GM19240 (cell line): ENCODE measurements at regions not wholly inside any gene's neighbourhood (a gene's known extent, or its start where the extent isn't known, plus 50 kb on each side); places are given as distances from the start of the nearest gene placed in this dataset.

Source experiments
- DNase-seq: peaks from one replicate; pipeline ENCODE4 v3.0.0; 2011; ENCODE audit warnings: low spot score; ENCODE audit not compliant: insufficient read length

- no peak for DNase-seq
These were observed 749.8 kb downstream of the TNS3 start for GRCh38 chr7:46832136-46832535.

GRCh38 chr7:46819819-46820218, 762.1 kb downstream of the TNS3 start:
- DNase-seq = no peak

DNA sequence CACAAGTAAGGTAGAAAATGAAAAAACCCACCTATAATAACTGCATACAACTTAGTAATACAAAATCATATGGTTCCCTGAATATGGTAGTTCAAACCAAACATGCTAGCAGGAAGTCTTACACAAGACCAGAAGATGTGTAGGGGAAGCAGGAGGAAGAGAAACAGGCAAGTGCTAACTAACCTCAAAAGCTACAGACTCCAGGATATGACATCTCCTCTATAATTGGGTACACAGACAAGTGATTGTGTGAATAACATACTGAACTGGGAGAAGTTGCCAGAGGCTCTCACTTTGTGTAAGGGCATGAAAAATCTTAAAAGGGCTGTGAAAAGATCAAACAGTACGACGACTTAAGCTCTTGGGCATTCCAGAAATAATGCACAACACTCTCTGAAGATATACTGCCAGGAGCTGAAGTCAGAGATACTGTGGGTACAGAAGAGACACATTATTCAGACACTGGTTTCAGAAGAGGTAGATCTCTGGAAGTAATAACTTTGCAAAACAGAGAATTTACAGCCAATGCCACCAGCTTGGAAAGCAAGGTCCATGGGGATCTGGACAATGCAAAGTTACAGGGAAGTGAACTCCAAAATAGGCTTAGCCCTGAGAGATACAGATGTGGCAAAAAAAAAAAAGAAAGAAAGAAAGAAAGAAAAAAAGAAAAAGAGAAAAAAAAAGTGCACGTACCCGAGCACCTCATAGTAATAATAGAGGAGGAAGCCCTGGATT, 767.2 kb downstream of the TNS3 start:
- DNase-seq = no peak

DNA sequence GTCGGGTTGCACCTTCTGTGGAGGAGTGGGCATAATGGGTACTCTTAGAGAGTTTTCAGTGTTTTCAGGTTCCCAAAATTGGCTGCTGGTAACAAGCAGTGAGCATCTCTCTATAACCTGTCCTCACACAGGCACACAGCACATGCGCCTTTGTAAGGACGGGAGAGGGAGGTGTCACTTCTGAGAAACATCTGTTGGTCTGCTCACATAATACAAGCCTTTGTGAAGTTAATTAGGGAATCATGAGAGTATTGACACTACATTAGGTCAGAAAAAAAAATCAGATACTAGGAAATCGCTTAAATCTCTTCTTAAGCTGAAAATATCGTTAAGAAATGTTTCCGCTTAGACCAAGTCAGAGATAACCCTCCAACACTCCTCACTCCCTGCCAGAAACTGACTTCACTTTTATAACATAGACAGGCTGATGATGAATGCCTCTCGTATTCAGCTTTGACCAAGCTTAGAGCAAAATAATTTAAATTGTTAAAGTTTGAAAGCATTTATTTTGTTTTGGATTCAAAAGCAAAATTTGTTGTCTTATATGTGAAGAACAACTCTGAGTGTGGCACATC, 769.7 kb downstream of the TNS3 start:
- no peak for DNase-seq

GRCh38 chr7:46811529-46811928, 770.4 kb downstream of the TNS3 start:
- DNase-seq = no peak

GRCh38 chr7:46810986-46811385, 770.9 kb downstream of the TNS3 start:
- DNase-seq = no peak

DNA sequence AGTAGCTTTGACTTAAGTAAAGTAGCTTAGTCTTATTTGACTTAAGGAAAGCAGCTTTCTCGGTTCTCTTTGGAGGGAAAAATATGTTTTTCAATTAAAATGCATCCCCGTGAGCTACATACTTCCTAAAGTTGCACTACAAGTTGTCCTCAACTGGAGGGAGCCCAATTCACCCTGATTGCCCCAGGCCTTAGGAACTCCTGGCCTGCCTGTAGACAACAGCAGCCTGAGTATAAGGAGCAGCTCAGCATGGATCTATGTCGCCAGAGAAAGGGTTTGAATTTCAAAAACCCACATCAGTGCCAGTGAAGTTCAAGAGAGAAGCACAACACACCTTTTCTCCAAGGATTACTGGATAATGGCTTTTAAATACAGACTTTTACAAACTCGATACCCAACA, 772.0 kb downstream of the TNS3 start:
- no peak for DNase-seq

DNA sequence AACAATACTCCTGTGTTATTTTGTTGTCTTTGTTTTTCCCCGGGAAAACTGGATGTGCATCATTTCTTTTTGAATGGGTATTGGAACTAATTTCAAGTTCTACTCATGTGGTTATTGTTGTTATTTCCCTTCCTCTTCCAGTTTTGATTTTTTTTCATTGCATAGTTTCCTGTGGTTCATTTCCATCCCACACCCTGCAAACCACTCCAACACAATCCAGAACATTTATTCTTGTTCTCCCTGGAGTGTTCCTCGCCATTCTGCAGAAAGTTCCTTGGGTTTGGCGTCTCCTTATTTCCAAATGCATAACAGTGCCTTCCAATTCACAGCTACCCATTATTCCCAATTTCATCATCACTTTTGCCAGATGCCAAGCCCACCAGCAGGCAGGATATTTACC, 775.1 kb downstream of the TNS3 start:
- no peak for DNase-seq

DNA sequence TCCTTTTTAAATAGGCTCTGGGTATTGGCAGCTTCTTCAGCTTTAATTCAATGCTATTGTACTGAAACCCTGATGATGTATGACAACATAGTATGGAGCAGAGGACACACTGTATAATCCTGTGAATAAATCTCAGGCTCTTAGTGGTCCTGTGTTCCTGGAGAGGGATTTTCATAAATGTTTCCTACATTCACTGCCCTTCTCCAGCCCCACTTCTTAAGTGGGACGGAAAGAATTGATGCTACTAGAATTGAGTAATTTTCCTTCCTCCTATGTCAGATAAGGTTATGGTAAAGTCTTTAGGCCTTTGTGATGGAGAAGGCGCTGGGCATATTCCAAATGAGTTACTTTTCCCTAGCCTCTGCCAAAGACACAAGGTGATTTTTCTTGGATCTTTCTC, 779.4 kb downstream of the TNS3 start:
- no peak for DNase-seq

DNA sequence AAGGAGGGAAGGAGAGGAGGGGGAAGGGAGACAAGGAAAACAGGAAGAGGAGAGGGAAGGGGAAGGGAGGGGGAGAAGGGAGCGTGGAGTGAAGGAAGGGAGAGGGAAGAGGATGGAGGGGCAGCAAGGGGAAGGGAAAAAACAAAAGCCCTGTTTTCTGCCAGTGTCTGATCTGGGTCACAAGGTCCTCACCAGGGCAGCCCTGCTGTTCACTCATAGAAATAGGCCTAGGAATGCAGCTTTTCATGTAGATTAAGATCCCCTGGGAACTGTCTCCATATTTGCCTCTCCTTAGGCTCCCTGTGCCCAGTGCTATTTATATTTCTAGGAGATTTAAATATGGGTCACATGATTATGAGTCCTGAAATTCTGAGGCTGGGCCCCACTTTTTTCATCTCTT, 790.7 kb downstream of the TNS3 start:
- no peak for DNase-seq

- no peak for DNase-seq
These were observed 794.9 kb downstream of the TNS3 start for GRCh38 chr7:46786995-46787394.

DNA sequence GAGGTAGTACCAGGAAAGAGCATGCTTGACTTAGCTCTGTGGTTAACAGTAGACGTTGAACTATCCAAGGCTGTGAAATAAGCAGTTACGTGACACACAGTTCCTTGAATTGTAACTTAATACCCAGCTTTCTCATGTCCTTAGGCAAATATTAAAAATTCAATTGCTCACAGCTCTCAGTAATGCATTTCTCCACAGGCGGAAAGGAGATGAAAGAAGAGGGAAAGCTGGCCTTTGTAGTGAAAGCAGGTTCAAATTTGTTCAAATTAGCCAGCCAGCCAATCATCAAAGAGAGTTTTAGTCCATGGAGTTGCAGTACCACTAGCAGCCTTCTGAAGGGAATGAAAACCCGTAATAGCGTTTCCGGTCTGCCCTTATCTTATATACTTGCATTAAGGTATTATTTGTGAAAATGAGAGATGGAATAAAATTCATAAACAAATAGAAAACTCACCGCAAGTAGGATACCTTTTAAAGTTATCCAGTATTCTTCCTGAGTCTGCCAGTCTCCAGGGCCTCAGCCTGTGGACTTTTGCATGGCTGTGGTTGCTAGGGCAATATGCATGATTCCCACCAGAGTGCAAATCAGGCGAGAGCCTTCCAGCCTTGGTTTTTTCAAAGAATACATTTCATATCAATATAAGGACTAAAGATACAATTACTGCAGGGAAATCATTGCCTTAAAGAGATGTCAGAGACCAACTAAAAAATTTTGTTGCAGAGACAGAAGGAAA, 795.5 kb downstream of the TNS3 start:
- DNase-seq = no peak

DNA sequence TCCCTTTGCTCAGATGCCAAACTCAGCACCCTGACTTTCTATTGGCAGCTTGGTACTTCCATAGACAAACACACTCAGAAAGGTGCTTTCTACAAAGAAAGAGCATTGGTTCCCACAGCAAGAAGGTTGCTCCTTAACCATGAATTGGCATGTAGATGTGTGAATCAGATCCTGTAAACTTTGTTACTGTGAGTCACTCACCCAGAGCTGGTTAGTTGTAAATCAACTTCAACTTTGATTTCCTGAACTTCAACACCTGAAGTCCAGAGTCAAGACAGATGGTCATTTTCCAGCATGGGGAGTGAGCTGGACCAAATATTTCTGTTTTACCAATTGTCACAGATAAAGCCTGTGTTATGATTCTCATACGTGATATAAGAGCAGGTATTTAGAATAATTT, 797.2 kb downstream of the TNS3 start:
- DNase-seq = no peak

DNA sequence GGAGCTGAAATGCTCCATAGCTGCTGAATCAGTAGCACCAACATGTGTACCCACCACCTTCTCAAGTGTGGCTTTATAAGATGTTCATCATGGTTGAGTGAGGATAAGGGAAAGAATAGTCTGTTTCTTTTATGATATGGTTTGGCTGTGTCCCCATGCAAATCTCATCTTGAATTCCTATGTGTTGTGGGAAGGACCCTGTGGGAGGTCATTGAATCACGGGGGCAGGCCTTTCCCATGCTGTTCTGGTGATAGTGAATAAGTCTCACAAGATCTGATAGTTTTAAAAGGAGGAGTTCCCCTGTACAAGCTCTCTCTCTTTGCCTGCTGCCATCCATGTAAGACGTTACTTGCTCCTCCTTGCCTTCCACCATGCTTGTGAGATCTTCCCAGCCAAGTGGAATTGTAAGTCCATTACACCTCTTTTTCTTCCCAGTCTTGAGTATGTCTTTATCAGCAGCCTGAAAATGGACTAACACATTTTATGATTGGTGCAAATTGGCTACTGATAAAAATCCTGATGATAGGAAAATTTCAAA, 799.9 kb downstream of the TNS3 start:
- no peak for DNase-seq

DNA sequence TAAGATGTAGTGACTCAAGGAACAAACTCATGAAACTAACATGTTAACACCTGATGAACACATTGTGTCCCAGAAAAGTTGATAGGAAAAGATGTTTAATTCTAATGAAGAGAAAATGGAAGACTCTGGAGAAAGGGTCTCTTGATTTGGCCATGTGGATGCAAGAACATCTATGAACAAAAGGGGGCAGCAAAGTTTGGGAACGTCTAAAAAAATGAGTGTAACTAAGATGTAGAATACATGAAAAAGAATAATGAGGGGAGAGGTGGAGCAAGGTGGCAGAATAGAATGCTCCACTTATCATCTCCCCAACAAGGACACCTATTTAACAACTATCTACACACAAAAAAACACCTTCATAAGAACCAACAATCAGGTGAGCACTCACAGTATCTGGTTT, 805.1 kb downstream of the TNS3 start:
- DNase-seq = no peak

DNA sequence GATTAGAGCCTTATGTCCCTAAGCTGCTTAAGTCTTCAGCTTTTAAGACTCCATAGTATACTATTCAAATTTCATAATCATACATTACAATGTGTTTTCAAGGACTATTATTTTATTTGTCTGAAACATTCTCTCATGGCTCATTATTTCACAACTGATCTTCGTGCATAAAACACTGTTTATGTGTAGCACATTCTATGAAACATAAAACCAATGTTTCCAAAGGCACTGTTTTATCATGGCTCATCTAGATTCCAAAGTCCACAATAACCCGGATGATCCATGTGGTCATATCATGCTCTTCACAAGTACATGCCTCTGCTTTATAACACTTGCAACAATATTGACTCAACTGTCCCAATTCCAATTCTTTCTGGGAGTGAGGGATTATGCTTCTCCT, 806.1 kb downstream of the TNS3 start:
- DNase-seq = no peak

- no peak for DNase-seq
These were observed 806.9 kb downstream of the TNS3 start for GRCh38 chr7:46775020-46775419.

DNA sequence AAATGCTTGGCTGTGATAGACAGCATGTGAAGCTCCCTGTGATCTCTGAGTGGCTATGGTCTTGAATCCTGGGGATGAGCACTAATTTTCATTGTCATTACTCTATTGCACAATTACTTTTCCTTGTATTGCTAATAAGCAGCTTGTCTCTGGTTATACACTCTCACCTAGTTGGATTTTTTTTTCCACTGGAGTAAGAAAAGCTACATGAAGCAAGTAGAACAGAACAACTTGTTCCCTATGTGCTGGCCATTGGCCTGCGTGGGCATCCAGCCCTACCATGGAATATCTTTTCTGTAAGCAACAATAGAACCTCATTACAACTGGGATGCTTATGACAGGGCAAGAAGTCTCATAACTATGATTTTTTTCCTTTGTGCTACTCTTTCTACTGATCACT, 807.4 kb downstream of the TNS3 start:
- DNase-seq = no peak

DNA sequence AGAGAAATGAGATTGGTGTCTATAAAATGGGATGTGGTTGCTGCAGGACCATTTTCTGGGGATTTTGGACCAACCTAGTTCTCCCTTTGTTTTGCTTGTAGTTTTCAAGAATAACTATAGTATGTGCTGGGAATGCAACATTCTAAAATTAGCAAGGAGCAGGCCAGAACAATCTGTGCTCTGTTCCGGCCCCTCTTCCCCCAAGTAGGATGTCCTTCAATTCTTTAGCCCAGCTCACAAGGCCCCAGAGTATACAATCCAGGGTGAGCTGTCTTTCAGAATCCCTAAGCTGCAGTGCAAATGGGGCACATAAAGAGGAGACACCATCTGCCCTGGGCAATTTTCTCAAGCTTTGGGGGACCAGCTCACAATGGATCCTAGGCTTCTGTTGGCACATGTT, 809.1 kb downstream of the TNS3 start:
- DNase-seq = no peak

- no peak for DNase-seq
These were observed 814.8 kb downstream of the TNS3 start for GRCh38 chr7:46767071-46767470.

GRCh38 chr7:46764100-46764936, 817.6 kb downstream of the TNS3 start:
- DNase-seq = no peak

DNA sequence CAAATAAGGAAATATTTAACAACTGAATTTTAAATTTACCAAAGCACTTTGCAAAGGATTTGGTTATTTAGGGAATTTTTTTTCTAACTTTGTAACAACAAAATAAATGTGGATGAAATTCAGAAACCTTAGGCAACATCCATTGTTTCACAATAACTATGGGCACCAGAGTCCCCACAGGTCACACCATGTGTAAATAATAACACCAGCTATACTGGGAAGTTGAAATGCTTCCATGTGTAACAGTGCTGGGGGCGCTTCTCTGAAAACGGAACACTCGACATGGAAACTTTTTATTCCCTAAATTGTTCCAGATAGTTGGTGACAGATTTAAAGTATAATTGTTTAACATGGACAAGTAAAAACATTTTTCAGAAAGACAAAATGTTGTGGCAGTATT, 818.6 kb downstream of the TNS3 start:
- DNase-seq = no peak
